K562 (cell line): ENCODE measurements at regions not wholly inside any gene's neighbourhood (a gene's known extent, or its start where the extent isn't known, plus 50 kb on each side); places are given as distances from the start of the nearest gene placed in this dataset.

Experiments
- ATAC-seq: fragments of 200-7000 bp; cut with Tn5 transposase; 3 replicates; pipeline ENCODE4 v1.9.1; 2020; ENCODE audit warnings: moderate library complexity
- BruUV-seq: library from RNA; stranded (reverse); fragments of 400-500 nt; replicated peaks from 2 replicates; lab custom pipeline; 2021; lab: Mats Ljungman, UMichigan
- CTCF ChIA-PET: fragments of 300-600 bp; formaldehyde crosslinking; extraction: SDS; loops from one replicate; lab custom pipeline; 2021; ENCODE audit warnings: low intra/inter-chr PET ratio; lab: Yijun Ruan, JAX
- POLR2A ChIA-PET: fragments of 300-600, 350-650 bp; sonication (Branson Sonifier 250); formaldehyde crosslinking; extraction: SDS; loops from one replicate; lab custom pipeline; 2021; ENCODE audit warnings: antibody characterized with exemption, inconsistent platforms; lab: Yijun Ruan, JAX
- DNase-seq, 4 experiments: peaks; one replicate each; pipeline versions ENCODE4 v3.0.0 to v3.0.0-alpha.2; 2011 to 2018; ENCODE audit warnings: low spot score in 3 of 4, mixed read lengths in 3 of 4; ENCODE audit errors: extremely low read depth in 1 of 4
- FAIRE-seq: peaks from 2 replicates; lab custom pipeline; 2011; peaks lifted over from hg19 to GRCh38; lab: Jason Lieb, UNC
- H2AFZ ChIP-seq: 2 replicates; pipeline ENCODE4 v1.6.0; 2011; ENCODE audit warnings: low read depth, low read length, control low read depth, inconsistent platforms
- H3K27ac ChIP-seq: fragments of 200-600 bp; 3 replicates; pipeline ENCODE4 v1.8.0; 2011; ENCODE audit warnings: low read depth, mild to moderate bottlenecking, control low read depth, inconsistent platforms, low read length, moderate library complexity, mixed read lengths; ENCODE audit errors: extremely low read depth
- H3K27me3 ChIP-seq, 2 experiments: fragments of 300-600 bp in 1 of 2; 2 replicates in 1 of 2; 3 replicates in 1 of 2; pipeline versions ENCODE4 v1.6.0 to v1.8.0; 2011; ENCODE audit warnings: inconsistent platforms in 2 of 2, low read length in 2 of 2, mild to moderate bottlenecking in 1 of 2, mixed read lengths in 1 of 2, moderate library complexity in 1 of 2; ENCODE audit not compliant: control insufficient read depth in 2 of 2, insufficient read depth in 2 of 2
- H3K36me3 ChIP-seq: fragments of 300-600 bp; 3 replicates; pipeline ENCODE4 v1.8.0; 2011; ENCODE audit warnings: mild to moderate bottlenecking, low read length, inconsistent platforms; ENCODE audit not compliant: control insufficient read depth, insufficient read depth
- H3K4me1 ChIP-seq, 2 experiments: fragments of 200-600 bp in 1 of 2; replicated peaks in 1 of 2; 2 replicates in 1 of 2; 3 replicates in 1 of 2; pipeline versions ENCODE4 v1.5.1 to v1.8.0; 2011; ENCODE audit warnings: inconsistent platforms in 2 of 2, low read length in 2 of 2, mild to moderate bottlenecking in 1 of 2, mixed read lengths in 1 of 2, moderate library complexity in 1 of 2; ENCODE audit not compliant: control insufficient read depth in 2 of 2, insufficient read depth in 2 of 2
- H3K4me2 ChIP-seq: 2 replicates; pipeline ENCODE4 v1.6.1; 2011; ENCODE audit warnings: low read length, control low read depth, inconsistent platforms, mixed read lengths; ENCODE audit not compliant: insufficient read depth
- H3K4me3 ChIP-seq: fragments of 200-600 bp; sonication (generic), shearing (Covaris generic); 2 replicates; pipeline ENCODE4 v1.5.1; 2016; ENCODE audit warnings: control low read depth, inconsistent platforms
- H3K79me2 ChIP-seq: fragments of 200-600 bp; 3 replicates; pipeline ENCODE4 v1.8.0; 2011; ENCODE audit warnings: low read length, inconsistent platforms; ENCODE audit not compliant: control insufficient read depth, insufficient read depth
- H3K9ac ChIP-seq, 2 experiments: 2 replicates each; pipeline versions ENCODE4 v1.6.0 to v1.6.1; 2011; ENCODE audit warnings: low read depth in 2 of 2, low read length in 2 of 2, control low read depth in 1 of 2, inconsistent platforms in 1 of 2, mild to moderate bottlenecking in 1 of 2, mixed read lengths in 1 of 2; ENCODE audit not compliant: insufficient read depth in 1 of 2
- H3K9me1 ChIP-seq: one replicate; pipeline ENCODE4 v1.6.0; 2011; ENCODE audit warnings: inconsistent platforms, mild to moderate bottlenecking, low read length, moderate library complexity; ENCODE audit not compliant: control insufficient read depth, insufficient read depth
- H3K9me3 ChIP-seq: replicated peaks from 2 replicates; pipeline ENCODE4 v1.5.1; 2011; ENCODE audit warnings: low read depth, low read length, inconsistent platforms; ENCODE audit not compliant: control insufficient read depth, insufficient read depth
- H4K20me1 ChIP-seq: replicated peaks from 2 replicates; pipeline ENCODE4 v1.6.1; 2011; ENCODE audit warnings: low read length, inconsistent platforms, mixed read lengths; ENCODE audit not compliant: control insufficient read depth, insufficient read depth
- EWSR1 ChIP-seq: fragments of 450-650 bp; IDR thresholded peaks from 2 replicates; pipeline ENCODE4 v1.6.1; 2018; ENCODE audit warnings: borderline replicate concordance, mild to moderate bottlenecking, low read depth, moderate library complexity; ENCODE audit not compliant: partially characterized antibody
- PPARD ChIP-seq: fragments of 250-450 bp; sonication (Bioruptor Pico); IDR thresholded peaks from 2 replicates; pipeline ENCODE4 v1.8.0; 2022; ENCODE audit warnings: inconsistent platforms, mild to moderate bottlenecking, moderate library complexity
- ZNF224 ChIP-seq: sonication (generic); formaldehyde crosslinking; IDR thresholded peaks from 2 replicates; pipeline ENCODE4 v1.8.0; 2022; ENCODE audit warnings: mild to moderate bottlenecking, missing genetic modification reagents
- ZNF717 ChIP-seq: fragments of 250-450 bp; sonication (Bioruptor Pico); IDR thresholded peaks from 2 replicates; pipeline ENCODE4 v1.5.0; 2021
- WGBS: fragments of 100-300 bp; shearing (Covaris generic); methylation state at CpG from one replicate; pipeline ENCODE4 v1.1.6; 2016; ENCODE audit warnings: low coverage, mixed read lengths; ENCODE audit not compliant: insufficient coverage; ENCODE audit errors: missing lambda C conversion rate; 5-methylcytosine and 5-hydroxymethylcytosine counted together
- in situ Hi-C: fragments of 300-500 bp; cut with MboI; formaldehyde crosslinking; loops from 4 replicates; pipeline ENCODE4 v1.15.0; 2018; ENCODE audit warnings: inconsistent platforms, mixed read lengths
- intact Hi-C: fragments of 100-400 bp; cut with micrococcal nuclease; formaldehyde crosslinking; loops from 2 replicates; pipeline ENCODE4 v1.14.2; 2022
- TF ChIP-seq, protein P1 (sequence below): fragments of 450-650 bp; IDR thresholded peaks from 2 replicates; pipeline ENCODE4 v1.6.1; 2016; ENCODE audit warnings: mild to moderate bottlenecking

DNA sequence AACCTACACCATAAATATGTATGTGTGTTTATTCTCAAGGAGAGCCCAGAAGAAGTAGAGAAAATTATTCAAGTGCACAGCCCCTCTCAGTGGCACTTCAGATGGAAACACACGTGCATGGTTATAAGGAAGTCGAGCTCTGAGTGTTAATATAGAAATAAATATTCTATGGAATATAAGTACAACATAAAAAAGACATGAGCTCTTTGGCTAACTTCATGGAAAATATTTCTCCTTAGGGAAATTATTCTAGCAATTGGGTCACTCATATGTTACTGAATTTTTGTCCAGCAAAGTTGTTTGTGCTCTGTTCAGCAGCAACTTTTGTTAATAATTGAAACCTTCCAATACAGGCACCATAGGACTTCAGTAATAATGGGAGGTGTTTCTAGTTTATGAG lies 939.0 kb downstream of the LRFN5 start:
- TF ChIP-seq ZNF717 (no peak), ZNF224 (CRISPR knock-in tag) (no peak), EWSR1 (no peak), PPARD (CRISPR knock-in tag) (no peak)
- TF ChIP-seq, protein P1, sequence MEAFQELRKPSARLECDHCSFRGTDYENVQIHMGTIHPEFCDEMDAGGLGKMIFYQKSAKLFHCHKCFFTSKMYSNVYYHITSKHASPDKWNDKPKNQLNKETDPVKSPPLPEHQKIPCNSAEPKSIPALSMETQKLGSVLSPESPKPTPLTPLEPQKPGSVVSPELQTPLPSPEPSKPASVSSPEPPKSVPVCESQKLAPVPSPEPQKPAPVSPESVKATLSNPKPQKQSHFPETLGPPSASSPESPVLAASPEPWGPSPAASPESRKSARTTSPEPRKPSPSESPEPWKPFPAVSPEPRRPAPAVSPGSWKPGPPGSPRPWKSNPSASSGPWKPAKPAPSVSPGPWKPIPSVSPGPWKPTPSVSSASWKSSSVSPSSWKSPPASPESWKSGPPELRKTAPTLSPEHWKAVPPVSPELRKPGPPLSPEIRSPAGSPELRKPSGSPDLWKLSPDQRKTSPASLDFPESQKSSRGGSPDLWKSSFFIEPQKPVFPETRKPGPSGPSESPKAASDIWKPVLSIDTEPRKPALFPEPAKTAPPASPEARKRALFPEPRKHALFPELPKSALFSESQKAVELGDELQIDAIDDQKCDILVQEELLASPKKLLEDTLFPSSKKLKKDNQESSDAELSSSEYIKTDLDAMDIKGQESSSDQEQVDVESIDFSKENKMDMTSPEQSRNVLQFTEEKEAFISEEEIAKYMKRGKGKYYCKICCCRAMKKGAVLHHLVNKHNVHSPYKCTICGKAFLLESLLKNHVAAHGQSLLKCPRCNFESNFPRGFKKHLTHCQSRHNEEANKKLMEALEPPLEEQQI = no peak
- TF ChIP-seq, all 486 proteins: peak for 0

More for the DNA sequence above, 939.0 kb downstream of the LRFN5 start:
- H2AFZ ChIP-seq = no peak overlapping the region
- no peak for ATAC-seq
- BruUV-seq = no TSS peak
- no peaks in the 10 kb centered on the region for H4K20me1 ChIP-seq
- POLR2A ChIA-PET = no interaction called here
- no peaks in the 10 kb centered on the region for H3K79me2 ChIP-seq
- 0% methylated on average over 2 of the region's 2 CpGs for WGBS
- no peaks in the 10 kb centered on the region for H3K4me1 ChIP-seq
- CTCF ChIA-PET = no interaction called here
- no peaks in the 10 kb centered on the region for H3K27me3 ChIP-seq
- DNase-seq = no peak
- H3K9ac ChIP-seq = no peak overlapping the region
- no peak for FAIRE-seq
- intact Hi-C loops = no loop called here
- no peak overlapping the region for H3K4me3 ChIP-seq
- in situ Hi-C loops = no loop called here
- no peaks in the 10 kb centered on the region for H3K9me3 ChIP-seq
- H3K4me2 ChIP-seq = no peak overlapping the region
- no peak overlapping the region for H3K27ac ChIP-seq
- no peaks in the 10 kb centered on the region for H3K9me1 ChIP-seq
- H3K36me3 ChIP-seq = no peaks in the 10 kb centered on the region
